ENCODE measurements at regions not wholly inside any gene's neighbourhood (a gene's known extent, or its start where the extent isn't known, plus 50 kb on each side); places are given as distances from the start of the nearest gene placed in this dataset.
"Not testable (repeated sequence)": the region's sequence is repeated elsewhere in the genome, so short reads cannot be mapped to it uniquely, and the experiment has no call there.

GRCh38 chr18:10141559-10141958, 227.7 kb downstream of the VAPA start:
- no peak for DNase-seq (ENCODE audit: low spot score)

GRCh38 chr18:10142056-10142455, 228.2 kb downstream of the VAPA start:
- DNase-seq (ENCODE audit: low spot score): no peak

- no peak for DNase-seq (ENCODE audit: low spot score)
Observed at GRCh38 chr18:10142496-10143160, 228.8 kb downstream of the VAPA start.

- no peak for DNase-seq (ENCODE audit: low spot score)
Observed at GRCh38 chr18:10143596-10143995, 229.8 kb downstream of the VAPA start.

- no peak for DNase-seq (ENCODE audit: low spot score)
Observed at GRCh38 chr18:10145546-10145945, 231.7 kb downstream of the VAPA start.

GRCh38 chr18:10147226-10147625, 233.4 kb downstream of the VAPA start:
- DNase-seq (ENCODE audit: low spot score): no peak

- DNase-seq (ENCODE audit: low spot score): no peak
Observed at GRCh38 chr18:10147752-10148151, 233.9 kb downstream of the VAPA start.

- no peak for DNase-seq (ENCODE audit: low spot score)
Observed at GRCh38 chr18:10148189-10148929, 234.5 kb downstream of the VAPA start.

GRCh38 chr18:10149768-10150556, 236.1 kb downstream of the VAPA start:
- no peak for DNase-seq (ENCODE audit: low spot score)

GRCh38 chr18:10150576-10150975, 236.8 kb downstream of the VAPA start:
- DNase-seq (ENCODE audit: low spot score): not testable (repeated sequence)

GRCh38 chr18:10152475-10152874, 238.7 kb downstream of the VAPA start:
- no peak for DNase-seq (ENCODE audit: low spot score)

- no peak for DNase-seq (ENCODE audit: low spot score)
Observed at GRCh38 chr18:10153924-10154752, 240.3 kb downstream of the VAPA start.

GRCh38 chr18:10157706-10158105, 243.9 kb downstream of the VAPA start:
- no peak for DNase-seq (ENCODE audit: low spot score)

GRCh38 chr18:10160251-10160650, 246.4 kb downstream of the VAPA start:
- DNase-seq (ENCODE audit: low spot score): peak; percentile 72

GRCh38 chr18:10161315-10161714, 247.5 kb downstream of the VAPA start:
- no peak for DNase-seq (ENCODE audit: low spot score)

- no peak for DNase-seq (ENCODE audit: low spot score)
Observed at GRCh38 chr18:10162340-10162739, 248.5 kb downstream of the VAPA start.

GRCh38 chr18:10164271-10165071, 250.7 kb downstream of the VAPA start:
- no peak for DNase-seq (ENCODE audit: low spot score)

GRCh38 chr18:10166164-10166807, 252.5 kb downstream of the VAPA start:
- no peak for DNase-seq (ENCODE audit: low spot score)

GRCh38 chr18:10167759-10168158, 253.9 kb downstream of the VAPA start:
- no peak for DNase-seq (ENCODE audit: low spot score)

GRCh38 chr18:10168477-10168876, 254.7 kb downstream of the VAPA start:
- DNase-seq (ENCODE audit: low spot score): no peak

Data from COLO829 (cell line).